ENCODE measurements at regions not wholly inside any gene's neighbourhood (a gene's known extent, or its start where the extent isn't known, plus 50 kb on each side); places are given as distances from the start of the nearest gene placed in this dataset.

DNA sequence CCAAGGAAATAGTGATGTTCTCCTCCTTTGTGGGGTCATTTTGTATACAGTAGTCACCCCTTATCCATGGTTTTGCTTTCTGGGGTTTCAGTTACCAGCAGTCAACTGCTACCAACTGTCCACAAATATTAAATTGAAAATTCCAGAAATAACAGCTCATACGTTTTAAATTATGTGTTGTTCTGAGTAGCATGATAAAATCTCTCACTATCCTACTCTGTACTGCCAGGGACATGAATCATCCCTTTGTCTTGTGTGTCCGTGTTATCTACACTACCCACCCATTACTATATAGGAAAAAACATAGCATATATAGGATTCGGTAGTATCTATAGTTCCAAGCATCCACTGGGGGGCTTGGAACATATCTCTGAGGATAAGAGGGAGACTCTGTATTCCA, 120.9 kb upstream of the DCC start:
- WGBS, result 65% methylated on average over 3 of the region's 3 CpGs
- no peaks in the 10 kb centered on the region for H3K27me3 ChIP-seq
- no peaks in the 10 kb centered on the region for H3K4me1 ChIP-seq
- TF ChIP-seq POLR2AphosphoS5 (IDR thresholded peaks at IDR 0.05) (no peak), POLR2A (IDR thresholded peaks at IDR 0.05; ENCODE audit: low read depth) (no peak), EP300 (IDR thresholded peaks at IDR 0.05) (no peak)
- TF ChIP-seq, protein P1, sequence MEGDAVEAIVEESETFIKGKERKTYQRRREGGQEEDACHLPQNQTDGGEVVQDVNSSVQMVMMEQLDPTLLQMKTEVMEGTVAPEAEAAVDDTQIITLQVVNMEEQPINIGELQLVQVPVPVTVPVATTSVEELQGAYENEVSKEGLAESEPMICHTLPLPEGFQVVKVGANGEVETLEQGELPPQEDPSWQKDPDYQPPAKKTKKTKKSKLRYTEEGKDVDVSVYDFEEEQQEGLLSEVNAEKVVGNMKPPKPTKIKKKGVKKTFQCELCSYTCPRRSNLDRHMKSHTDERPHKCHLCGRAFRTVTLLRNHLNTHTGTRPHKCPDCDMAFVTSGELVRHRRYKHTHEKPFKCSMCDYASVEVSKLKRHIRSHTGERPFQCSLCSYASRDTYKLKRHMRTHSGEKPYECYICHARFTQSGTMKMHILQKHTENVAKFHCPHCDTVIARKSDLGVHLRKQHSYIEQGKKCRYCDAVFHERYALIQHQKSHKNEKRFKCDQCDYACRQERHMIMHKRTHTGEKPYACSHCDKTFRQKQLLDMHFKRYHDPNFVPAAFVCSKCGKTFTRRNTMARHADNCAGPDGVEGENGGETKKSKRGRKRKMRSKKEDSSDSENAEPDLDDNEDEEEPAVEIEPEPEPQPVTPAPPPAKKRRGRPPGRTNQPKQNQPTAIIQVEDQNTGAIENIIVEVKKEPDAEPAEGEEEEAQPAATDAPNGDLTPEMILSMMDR (IDR thresholded peaks at IDR 0.05), result no peak
- no peaks in the 10 kb centered on the region for H3K36me3 ChIP-seq
- no peaks in the 10 kb centered on the region for H3K9me3 ChIP-seq
- no peak for DNase-seq (ENCODE audit: extremely low spot score)
- intact Hi-C loops (cut with DNase I), result no loop called here
- no peak overlapping the region for H3K27ac ChIP-seq (replicated peaks in 1 of 4)
- H3K4me3 ChIP-seq, result no peak overlapping the region

DNA sequence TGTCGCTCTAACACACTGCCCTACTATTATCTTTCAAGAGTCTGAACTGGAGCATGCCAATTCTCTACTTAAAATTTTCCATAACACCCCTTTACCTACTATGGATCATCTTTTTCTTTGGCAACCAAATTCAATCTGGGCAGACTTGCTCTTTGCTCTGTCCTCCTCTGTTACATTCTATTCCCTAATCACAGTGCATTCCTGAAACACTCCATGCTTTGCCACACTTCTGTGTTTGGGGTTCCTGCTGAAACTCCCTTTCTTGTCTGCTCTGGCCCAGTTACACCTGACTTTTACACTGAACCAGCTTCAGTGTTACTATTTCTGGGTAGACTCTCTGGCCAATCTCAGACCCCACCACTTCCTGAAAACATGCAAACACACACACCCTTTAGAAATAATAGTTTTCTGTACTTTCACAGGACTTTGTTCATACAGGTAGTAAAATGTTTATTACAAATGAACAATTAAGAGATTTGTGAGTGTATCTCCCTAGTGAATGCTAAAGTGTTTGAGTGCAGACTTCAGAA, 119.9 kb upstream of the DCC start:
- H3K4me3 ChIP-seq, result no peak overlapping the region
- WGBS, result 79% methylated on average over 1 of the region's 1 CpG
- intact Hi-C loops (cut with DNase I), result no loop called here

DNA sequence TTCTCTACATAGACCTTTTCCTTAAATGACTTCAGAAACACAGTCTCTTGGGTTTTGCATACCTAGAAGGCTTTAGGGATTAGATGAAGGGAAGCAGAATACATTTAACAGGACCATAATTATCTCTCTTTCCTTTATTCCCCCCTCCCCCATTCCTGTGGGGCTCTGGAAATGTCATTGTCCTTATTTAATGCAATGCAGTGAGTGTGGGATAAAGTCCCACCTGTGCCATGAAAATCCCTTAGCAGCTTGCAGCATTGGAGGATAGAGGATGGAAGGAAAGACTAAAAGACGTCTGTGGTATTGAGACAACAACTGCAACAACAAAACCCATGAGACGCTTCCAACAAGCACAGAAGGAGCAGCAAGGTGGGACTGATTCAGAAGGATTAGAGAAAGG, 117.8 kb upstream of the DCC start:
- WGBS, result 67% methylated on average over 2 of the region's 2 CpGs
- intact Hi-C loops (cut with DNase I), result no loop called here
- Histone ChIP-seq H3K9me3 (no peaks in the 10 kb centered on the region), H3K27me3 (no peaks in the 10 kb centered on the region), H3K4me1 (no peaks in the 10 kb centered on the region), H3K4me3 (no peak overlapping the region), H3K27ac (replicated peaks in 1 of 4) (no peak overlapping the region), H3K36me3 (no peaks in the 10 kb centered on the region)
- no peak for DNase-seq (ENCODE audit: extremely low spot score)
- TF ChIP-seq POLR2A (IDR thresholded peaks at IDR 0.05; ENCODE audit: low read depth) (no peak), EP300 (IDR thresholded peaks at IDR 0.05) (no peak)

More for the DNA sequence above, 119.9 kb upstream of the DCC start:
- TF ChIP-seq POLR2A (IDR thresholded peaks at IDR 0.05; ENCODE audit: low read depth), result no peak
- no peak for TF ChIP-seq POLR2AphosphoS5 (IDR thresholded peaks at IDR 0.05)
- TF ChIP-seq EP300 (IDR thresholded peaks at IDR 0.05), result no peak
- TF ChIP-seq, protein P1 (IDR thresholded peaks at IDR 0.05), result no peak
- no peaks in the 10 kb centered on the region for H3K36me3 ChIP-seq
- no peaks in the 10 kb centered on the region for H3K9me3 ChIP-seq
- no peak for DNase-seq (ENCODE audit: extremely low spot score)
- H3K27me3 ChIP-seq, result no peaks in the 10 kb centered on the region
- no peak overlapping the region for H3K27ac ChIP-seq (replicated peaks in 1 of 4)
- no peaks in the 10 kb centered on the region for H3K4me1 ChIP-seq

DNA sequence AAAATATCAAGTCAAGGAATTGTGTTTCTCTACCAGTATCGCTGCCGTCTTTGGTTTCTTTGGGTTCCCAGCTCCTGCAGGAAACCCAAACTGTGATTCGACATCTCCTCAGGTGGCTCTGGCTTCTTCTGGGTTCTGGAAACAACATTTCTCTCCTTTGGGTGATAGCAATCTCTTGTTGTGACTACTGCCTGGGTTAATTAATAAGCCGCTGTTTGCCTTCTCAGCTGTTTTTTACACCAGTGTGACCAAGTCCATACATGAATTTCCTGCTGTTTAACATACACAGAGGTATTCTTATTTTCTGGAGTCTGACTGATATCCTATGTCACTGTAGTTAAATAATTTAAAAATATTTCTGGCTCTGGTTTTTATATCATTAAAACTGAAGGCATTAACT, 112.5 kb upstream of the DCC start:
- no peak for TF ChIP-seq POLR2A (IDR thresholded peaks at IDR 0.05; ENCODE audit: low read depth)
- TF ChIP-seq POLR2AphosphoS5 (IDR thresholded peaks at IDR 0.05), result no peak
- no peaks in the 10 kb centered on the region for H3K27me3 ChIP-seq
- DNase-seq (ENCODE audit: extremely low spot score), result no peak
- no peaks in the 10 kb centered on the region for H3K36me3 ChIP-seq
- H3K9me3 ChIP-seq, result no peaks in the 10 kb centered on the region
- intact Hi-C loops (cut with DNase I), result no loop called here
- H3K4me3 ChIP-seq, result no peak overlapping the region
- H3K27ac ChIP-seq (replicated peaks in 1 of 4), result no peak overlapping the region
- WGBS, result 82% methylated on average over 4 of the region's 4 CpGs
- no peaks in the 10 kb centered on the region for H3K4me1 ChIP-seq

DNA sequence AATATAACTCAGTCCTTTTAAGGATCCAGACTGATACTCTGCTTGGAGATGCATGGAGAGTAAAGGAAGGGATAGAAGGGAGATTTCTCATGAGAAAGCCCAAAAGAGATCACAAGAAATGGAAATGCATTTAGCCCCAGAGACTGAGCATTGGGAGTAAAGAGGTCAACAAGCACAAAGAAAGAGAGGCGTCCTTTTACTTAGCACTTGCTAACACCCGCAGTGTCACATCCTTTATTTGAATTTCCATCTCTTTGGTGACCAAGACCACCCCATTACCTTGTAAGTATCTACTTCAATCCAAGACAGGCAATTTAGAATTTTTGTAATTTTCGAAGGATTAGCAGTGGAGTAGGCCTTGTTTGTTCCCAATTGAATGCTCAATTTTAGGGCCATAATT, 111.8 kb upstream of the DCC start:
- DNase-seq (ENCODE audit: extremely low spot score), result no peak
- no peaks in the 10 kb centered on the region for H3K9me3 ChIP-seq
- H3K4me3 ChIP-seq, result no peak overlapping the region
- H3K4me1 ChIP-seq, result no peaks in the 10 kb centered on the region
- H3K27ac ChIP-seq (replicated peaks in 1 of 4), result no peak overlapping the region
- H3K36me3 ChIP-seq, result no peaks in the 10 kb centered on the region
- TF ChIP-seq, protein P1 (IDR thresholded peaks at IDR 0.05), result no peak
- no peak for TF ChIP-seq POLR2A (IDR thresholded peaks at IDR 0.05; ENCODE audit: low read depth)
- no peak for TF ChIP-seq POLR2AphosphoS5 (IDR thresholded peaks at IDR 0.05)
- TF ChIP-seq EP300 (IDR thresholded peaks at IDR 0.05), result no peak
- H3K27me3 ChIP-seq, result no peaks in the 10 kb centered on the region
- 43% methylated on average over 3 of the region's 3 CpGs for WGBS
- intact Hi-C loops (cut with DNase I), result no loop called here

DNA sequence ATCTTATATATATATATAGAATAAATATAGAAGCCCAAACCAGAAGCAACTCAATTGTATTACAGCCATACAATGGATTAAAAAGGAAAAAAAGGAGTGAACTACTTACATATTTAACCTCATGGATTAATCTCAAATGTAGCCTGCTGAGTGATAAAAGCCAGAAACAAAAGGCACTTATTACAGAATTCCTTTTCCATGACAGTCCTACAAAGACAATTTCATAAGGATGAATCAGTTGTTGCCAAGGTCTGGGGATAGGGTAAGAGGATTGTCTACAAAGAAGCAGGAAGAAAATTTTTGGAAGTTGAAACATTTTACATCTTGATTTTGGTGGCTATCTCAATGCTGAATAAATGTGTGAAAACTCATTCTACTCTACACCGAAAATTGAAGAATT, 103.9 kb upstream of the DCC start:
- H3K27me3 ChIP-seq, result no peaks in the 10 kb centered on the region
- DNase-seq (ENCODE audit: extremely low spot score), result no peak
- H3K4me1 ChIP-seq, result no peaks in the 10 kb centered on the region
- no peaks in the 10 kb centered on the region for H3K9me3 ChIP-seq
- no peak overlapping the region for H3K4me3 ChIP-seq
- intact Hi-C loops (cut with DNase I), result no loop called here
- WGBS, result 88% methylated on average over 1 of the region's 1 CpG
- TF ChIP-seq EP300 (IDR thresholded peaks at IDR 0.05) (no peak), POLR2AphosphoS5 (IDR thresholded peaks at IDR 0.05) (no peak), POLR2A (IDR thresholded peaks at IDR 0.05; ENCODE audit: low read depth) (no peak)
- TF ChIP-seq, protein P1 (IDR thresholded peaks at IDR 0.05), result no peak
- no peaks in the 10 kb centered on the region for H3K36me3 ChIP-seq
- no peak overlapping the region for H3K27ac ChIP-seq (replicated peaks in 1 of 4)

Measured in esophagus muscularis mucosa (tissue), 4 donors.